DOHH2 (cell line): ENCODE measurements at regions not wholly inside any gene's neighbourhood (a gene's known extent, or its start where the extent isn't known, plus 50 kb on each side); places are given as distances from the start of the nearest gene placed in this dataset.

Experiments used
- H3F3A ChIP-seq: fragments of 200-600 bp; sonication (generic), shearing (Covaris generic); 2 replicates; pipeline ENCODE4 v1.6.0; 2016; ENCODE audit warnings: antibody characterized with exemption, mild to moderate bottlenecking; ENCODE audit not compliant: control insufficient read depth, insufficient read depth
- H3K27ac ChIP-seq: fragments of 200-600 bp; sonication (generic); 2 replicates; pipeline ENCODE4 v1.5.1; 2014; ENCODE audit warnings: low read depth, mild to moderate bottlenecking, low read length, moderate library complexity
- H3K27me3 ChIP-seq: fragments of 200-600 bp; sonication (generic); 2 replicates; pipeline ENCODE4 v1.6.1; 2014; ENCODE audit warnings: mild to moderate bottlenecking, low read length, mixed read lengths; ENCODE audit not compliant: control insufficient read depth
- H3K36me3 ChIP-seq: fragments of 200-600 bp; sonication (generic); 2 replicates; pipeline ENCODE4 v1.6.1; 2014; ENCODE audit warnings: mild to moderate bottlenecking, low read length, moderate library complexity, mixed read lengths; ENCODE audit not compliant: control insufficient read depth
- H3K4me1 ChIP-seq: fragments of 200-600 bp; sonication (generic); 2 replicates; pipeline ENCODE4 v1.6.1; 2014; ENCODE audit warnings: mild to moderate bottlenecking, low read length, mixed read lengths; ENCODE audit not compliant: control insufficient read depth
- H3K4me2 ChIP-seq: fragments of 200-600 bp; sonication (generic); 2 replicates; pipeline ENCODE4 v1.6.0; 2014; ENCODE audit warnings: mild to moderate bottlenecking, low read length, moderate library complexity
- H3K4me3 ChIP-seq: fragments of 200-600 bp; sonication (generic); 2 replicates; pipeline ENCODE4 v1.5.1; 2014; ENCODE audit warnings: mild to moderate bottlenecking, low read length, mixed read lengths
- H3K79me2 ChIP-seq: fragments of 200-600 bp; sonication (generic); 2 replicates; pipeline ENCODE4 v1.6.1; 2014; ENCODE audit warnings: mild to moderate bottlenecking, low read length, mixed read lengths; ENCODE audit not compliant: control insufficient read depth
- H3K9me2 ChIP-seq: fragments of 200-600 bp; sonication (generic); replicated peaks from 2 replicates; pipeline ENCODE4 v1.6.1; 2014; ENCODE audit warnings: mild to moderate bottlenecking, low read length, mixed read lengths; ENCODE audit not compliant: control insufficient read depth
- H3K9me3 ChIP-seq: fragments of 200-600 bp; sonication (generic); 2 replicates; pipeline ENCODE4 v1.6.1; 2014; ENCODE audit warnings: antibody characterized with exemption, low read length, mixed read lengths; ENCODE audit not compliant: control insufficient read depth, insufficient read depth
- H4K20me1 ChIP-seq: fragments of 200-600 bp; sonication (generic); 2 replicates; pipeline ENCODE4 v1.6.0; 2014; ENCODE audit warnings: low read depth, mild to moderate bottlenecking, antibody characterized with exemption, low read length, moderate library complexity; ENCODE audit not compliant: control insufficient read depth, insufficient read depth
- CTCF ChIP-seq: fragments of 200-600 bp; sonication (generic); IDR thresholded peaks from one replicate; pipeline ENCODE4 v1.5.1; 2014; ENCODE audit warnings: antibody characterized with exemption, mild to moderate bottlenecking, low read depth, low read length; ENCODE audit not compliant: poor library complexity, severe bottlenecking
- EZH2phosphoT487 ChIP-seq: fragments of 200-600 bp; sonication (generic); IDR thresholded peaks from 2 replicates; pipeline ENCODE4 v1.6.1; 2017; ENCODE audit warnings: borderline replicate concordance, mild to moderate bottlenecking, antibody characterized with exemption, low read length, moderate library complexity, mixed read lengths

DNA sequence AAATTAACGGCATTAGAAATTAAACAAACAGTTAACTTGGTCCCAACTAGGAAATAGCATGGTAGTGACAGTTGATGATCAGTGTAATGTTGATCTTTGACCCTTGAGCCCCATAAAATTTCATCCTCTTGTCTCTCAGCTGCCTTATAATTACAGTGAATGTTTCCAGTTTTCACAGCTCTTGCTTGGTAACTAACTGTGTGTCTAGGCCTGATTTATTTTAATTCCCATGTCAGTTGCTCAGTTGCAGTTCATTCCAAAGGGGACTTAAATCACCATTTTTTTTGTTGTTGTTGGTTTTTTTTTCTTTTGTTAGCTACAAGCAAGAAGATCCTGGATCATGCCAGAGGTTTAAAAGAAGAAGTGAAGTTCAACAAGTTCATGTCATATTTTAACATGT lies 1883.7 kb upstream of the FLRT2 start:
- H3K4me1 ChIP-seq, result no peaks in the 10 kb centered on the region
- H3F3A ChIP-seq, result no peaks in the 10 kb centered on the region
- H4K20me1 ChIP-seq, result no peaks in the 10 kb centered on the region
- no peaks in the 10 kb centered on the region for H3K36me3 ChIP-seq
- H3K4me3 ChIP-seq, result no peak overlapping the region
- H3K4me2 ChIP-seq, result no peak overlapping the region
- no peaks in the 10 kb centered on the region for H3K79me2 ChIP-seq
- no peaks in the 10 kb centered on the region for H3K27me3 ChIP-seq
- H3K9me2 ChIP-seq, result no peaks in the 10 kb centered on the region
- no peak overlapping the region for H3K27ac ChIP-seq
- H3K9me3 ChIP-seq, result no peaks in the 10 kb centered on the region
- TF ChIP-seq CTCF (no peak), EZH2phosphoT487 (no peak)

DNA sequence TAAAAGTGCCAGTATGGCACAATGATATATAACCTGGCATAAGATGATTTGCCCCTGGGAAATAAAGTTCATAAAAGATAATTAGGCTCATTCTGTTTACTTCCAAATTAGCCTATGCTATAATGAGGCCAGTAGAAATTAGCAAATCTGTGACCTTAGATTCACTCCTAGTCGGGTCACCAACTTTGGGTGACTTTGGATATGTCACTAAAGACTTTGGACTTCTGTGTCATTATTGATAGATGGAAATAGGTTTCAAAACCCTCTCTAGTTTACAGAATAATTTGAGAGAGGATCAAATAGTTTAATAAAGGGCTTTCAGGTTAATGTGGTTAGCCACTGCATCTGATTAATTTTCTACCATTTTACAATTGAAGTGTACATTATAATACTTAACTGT lies 1869.3 kb upstream of the FLRT2 start:
- H3K27me3 ChIP-seq, result no peaks in the 10 kb centered on the region
- no peaks in the 10 kb centered on the region for H3F3A ChIP-seq
- H3K9me2 ChIP-seq, result no peaks in the 10 kb centered on the region
- H3K27ac ChIP-seq, result no peak overlapping the region
- no peak for TF ChIP-seq EZH2phosphoT487
- no peak overlapping the region for H3K4me3 ChIP-seq
- H3K9me3 ChIP-seq, result no peaks in the 10 kb centered on the region; the same call in 1 of the 2 replicates
- H3K36me3 ChIP-seq, result no peaks in the 10 kb centered on the region
- H4K20me1 ChIP-seq, result no peaks in the 10 kb centered on the region
- H3K4me2 ChIP-seq, result no peak overlapping the region
- H3K4me1 ChIP-seq, result no peaks in the 10 kb centered on the region
- H3K79me2 ChIP-seq, result no peaks in the 10 kb centered on the region

DNA sequence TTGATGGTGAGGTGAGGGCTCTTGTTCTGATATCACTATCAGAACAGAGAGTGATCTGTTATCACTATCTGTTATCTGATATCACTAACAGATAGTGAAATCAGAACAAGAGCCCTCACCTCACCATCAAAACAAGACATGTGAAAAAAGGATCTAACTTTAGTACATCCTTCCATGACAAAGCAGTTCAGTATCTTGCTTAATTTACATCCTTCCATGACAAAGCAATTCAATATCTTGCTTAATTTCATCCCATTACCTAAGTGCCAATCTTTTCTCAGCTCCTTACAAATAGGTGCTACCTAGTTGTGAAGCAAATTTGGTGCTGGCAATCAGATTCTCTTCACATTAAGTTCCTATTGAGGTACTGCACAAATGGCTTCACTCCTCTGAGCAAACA lies 1865.6 kb upstream of the FLRT2 start:
- H3K4me2 ChIP-seq, result no peak overlapping the region
- no peaks in the 10 kb centered on the region for H3K27me3 ChIP-seq
- no peaks in the 10 kb centered on the region for H4K20me1 ChIP-seq
- H3K9me2 ChIP-seq, result no peaks in the 10 kb centered on the region
- no peaks in the 10 kb centered on the region for H3K36me3 ChIP-seq
- no peaks in the 10 kb centered on the region for H3F3A ChIP-seq
- H3K4me3 ChIP-seq, result no peak overlapping the region
- no peak overlapping the region for H3K27ac ChIP-seq
- no peaks in the 10 kb centered on the region; the same call in 1 of the 2 replicates for H3K9me3 ChIP-seq
- no peaks in the 10 kb centered on the region for H3K79me2 ChIP-seq
- TF ChIP-seq CTCF (no peak), EZH2phosphoT487 (no peak)
- no peaks in the 10 kb centered on the region for H3K4me1 ChIP-seq

DNA sequence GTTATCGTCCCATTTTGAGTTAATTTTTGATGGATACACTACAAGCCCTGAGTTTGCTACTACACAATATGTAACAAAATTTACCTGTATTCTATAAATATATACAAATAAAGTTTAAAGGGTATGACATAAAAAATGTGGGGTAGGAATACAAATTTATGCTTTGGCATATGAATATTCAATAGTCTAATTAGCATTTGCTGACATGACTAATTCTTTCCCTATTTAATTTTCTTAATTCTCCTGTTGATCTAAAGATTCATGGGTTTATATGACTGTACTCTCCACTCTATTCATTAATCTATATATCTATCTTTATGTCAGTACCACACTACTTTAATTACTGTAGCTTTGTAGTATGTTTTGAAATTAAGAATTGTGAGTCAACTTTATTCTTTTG lies 1840.7 kb upstream of the FLRT2 start:
- no peaks in the 10 kb centered on the region for H3F3A ChIP-seq
- H3K4me2 ChIP-seq, result no peak overlapping the region
- H3K27ac ChIP-seq, result no peak overlapping the region
- no peaks in the 10 kb centered on the region for H3K4me1 ChIP-seq
- TF ChIP-seq EZH2phosphoT487 (no peak), CTCF (no peak)
- no peaks in the 10 kb centered on the region for H3K79me2 ChIP-seq
- no peaks in the 10 kb centered on the region for H3K36me3 ChIP-seq
- no peaks in the 10 kb centered on the region for H3K9me2 ChIP-seq
- no peaks in the 10 kb centered on the region for H3K9me3 ChIP-seq
- H3K27me3 ChIP-seq, result no peaks in the 10 kb centered on the region
- H4K20me1 ChIP-seq, result no peaks in the 10 kb centered on the region
- H3K4me3 ChIP-seq, result no peak overlapping the region
